Epithelial cell of prostate (primary cell): ENCODE measurements at regions not wholly inside any gene's neighbourhood (a gene's known extent, or its start where the extent isn't known, plus 50 kb on each side); places are given as distances from the start of the nearest gene placed in this dataset.
"Not testable (repeated sequence)": the region's sequence is repeated elsewhere in the genome, so short reads cannot be mapped to it uniquely, and the experiment has no call there.

Experiments used
- DNase-seq: peaks from one replicate; pipeline ENCODE4 v3.0.0-alpha.2; 2011; ENCODE audit warnings: low read depth, low spot score
- H3K27ac ChIP-seq: fragments of 450-650 bp; 2 replicates; pipeline ENCODE4 v1.5.1; 2017; ENCODE audit warnings: mild to moderate bottlenecking

GRCh38 chr2:228378233-228378632 lies 196.7 kb upstream of the SPHKAP start:
- no peak overlapping the region for H3K27ac ChIP-seq
- DNase-seq = no peak

- H3K27ac ChIP-seq = no peak overlapping the region
- no peak for DNase-seq
These were observed 196.0 kb upstream of the SPHKAP start for GRCh38 chr2:228377533-228377932.

GRCh38 chr2:228374741-228375140 lies 193.3 kb upstream of the SPHKAP start:
- no peak for DNase-seq
- no peak overlapping the region for H3K27ac ChIP-seq

GRCh38 chr2:228373191-228373590 lies 191.7 kb upstream of the SPHKAP start:
- no peak overlapping the region for H3K27ac ChIP-seq
- no peak for DNase-seq

- H3K27ac ChIP-seq = no peak overlapping the region
- DNase-seq = no peak
These were observed 190.7 kb upstream of the SPHKAP start for GRCh38 chr2:228372212-228372611.

- no peak for DNase-seq
- no peak overlapping the region for H3K27ac ChIP-seq
These were observed 188.0 kb upstream of the SPHKAP start for GRCh38 chr2:228369400-228370031.

- no peak for DNase-seq
These were observed 185.9 kb upstream of the SPHKAP start for GRCh38 chr2:228367356-228367755.

GRCh38 chr2:228359473-228359872 lies 178.0 kb upstream of the SPHKAP start:
- no peak overlapping the region for H3K27ac ChIP-seq
- DNase-seq = no peak

More at GRCh38 chr2:228367356-228367755, 185.9 kb upstream of the SPHKAP start:
- H3K27ac ChIP-seq = no peak overlapping the region

GRCh38 chr2:228355897-228356296 lies 174.4 kb upstream of the SPHKAP start:
- DNase-seq = no peak
- no peak overlapping the region for H3K27ac ChIP-seq

- H3K27ac ChIP-seq, DNase-seq: not testable (repeated sequence)
These were observed 171.5 kb upstream of the SPHKAP start for GRCh38 chr2:228352980-228353379.

- H3K27ac ChIP-seq = no peak overlapping the region
- no peak for DNase-seq
These were observed 170.6 kb upstream of the SPHKAP start for GRCh38 chr2:228352048-228352447.

GRCh38 chr2:228348516-228349064 lies 167.1 kb upstream of the SPHKAP start:
- H3K27ac ChIP-seq = no peak overlapping the region
- no peak for DNase-seq

- DNase-seq = no peak
- no peak overlapping the region for H3K27ac ChIP-seq
These were observed 163.0 kb upstream of the SPHKAP start for GRCh38 chr2:228344531-228344930.

- DNase-seq = no peak
- H3K27ac ChIP-seq = no peak overlapping the region
These were observed 158.0 kb upstream of the SPHKAP start for GRCh38 chr2:228339525-228339924.

- DNase-seq = no peak
- no peak overlapping the region for H3K27ac ChIP-seq
These were observed 152.7 kb upstream of the SPHKAP start for GRCh38 chr2:228334180-228334579.

GRCh38 chr2:228329282-228329681 lies 147.8 kb upstream of the SPHKAP start:
- DNase-seq = no peak

GRCh38 chr2:228321015-228321414 lies 139.5 kb upstream of the SPHKAP start:
- H3K27ac ChIP-seq = no peak overlapping the region
- DNase-seq = no peak

More at GRCh38 chr2:228329282-228329681, 147.8 kb upstream of the SPHKAP start:
- no peak overlapping the region for H3K27ac ChIP-seq

- no peak for DNase-seq
- no peak overlapping the region for H3K27ac ChIP-seq
These were observed 136.7 kb upstream of the SPHKAP start for GRCh38 chr2:228318218-228318617.

- no peak for DNase-seq
- no peak overlapping the region for H3K27ac ChIP-seq
These were observed 130.7 kb upstream of the SPHKAP start for GRCh38 chr2:228312172-228312571.

- no peak overlapping the region for H3K27ac ChIP-seq
- DNase-seq = no peak
These were observed 122.5 kb upstream of the SPHKAP start for GRCh38 chr2:228303960-228304359.

- DNase-seq = no peak
- no peak overlapping the region for H3K27ac ChIP-seq
These were observed 102.1 kb upstream of the SPHKAP start for GRCh38 chr2:228283491-228284171.

GRCh38 chr2:228282376-228282775 lies 100.9 kb upstream of the SPHKAP start:
- no peak overlapping the region for H3K27ac ChIP-seq
- DNase-seq = no peak
